CD1c-positive myeloid dendritic cell (primary cell): ENCODE measurements at regions not wholly inside any gene's neighbourhood (a gene's known extent, or its start where the extent isn't known, plus 50 kb on each side); places are given as distances from the start of the nearest gene placed in this dataset.
"Not testable (repeated sequence)": the region's sequence is repeated elsewhere in the genome, so short reads cannot be mapped to it uniquely, and the experiment has no call there.

Source experiments
- DNase-seq: peaks from one replicate; pipeline ENCODE4 v3.0.0-alpha.2; 2016; ENCODE audit errors: extremely low spot score

DNA sequence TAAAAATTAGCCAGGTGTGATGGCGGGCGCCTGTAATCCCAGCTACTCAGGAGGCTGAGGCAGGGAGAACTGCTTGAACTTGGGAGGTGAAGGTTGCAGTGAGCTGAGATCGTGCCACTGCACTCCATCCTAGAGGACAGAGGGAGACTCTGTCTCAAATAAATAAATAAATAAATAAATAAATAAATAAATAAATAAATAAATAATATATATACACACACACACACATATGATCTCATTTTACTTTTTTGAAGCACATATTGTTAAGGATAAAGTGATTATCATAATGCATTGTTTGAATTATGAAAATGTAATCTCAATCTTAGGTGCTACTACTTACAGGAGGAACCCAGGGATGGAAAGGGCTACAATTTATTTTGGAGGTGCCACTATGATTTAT lies 130.5 kb upstream of the PCDH7 start:
- not testable (repeated sequence) for DNase-seq

DNA sequence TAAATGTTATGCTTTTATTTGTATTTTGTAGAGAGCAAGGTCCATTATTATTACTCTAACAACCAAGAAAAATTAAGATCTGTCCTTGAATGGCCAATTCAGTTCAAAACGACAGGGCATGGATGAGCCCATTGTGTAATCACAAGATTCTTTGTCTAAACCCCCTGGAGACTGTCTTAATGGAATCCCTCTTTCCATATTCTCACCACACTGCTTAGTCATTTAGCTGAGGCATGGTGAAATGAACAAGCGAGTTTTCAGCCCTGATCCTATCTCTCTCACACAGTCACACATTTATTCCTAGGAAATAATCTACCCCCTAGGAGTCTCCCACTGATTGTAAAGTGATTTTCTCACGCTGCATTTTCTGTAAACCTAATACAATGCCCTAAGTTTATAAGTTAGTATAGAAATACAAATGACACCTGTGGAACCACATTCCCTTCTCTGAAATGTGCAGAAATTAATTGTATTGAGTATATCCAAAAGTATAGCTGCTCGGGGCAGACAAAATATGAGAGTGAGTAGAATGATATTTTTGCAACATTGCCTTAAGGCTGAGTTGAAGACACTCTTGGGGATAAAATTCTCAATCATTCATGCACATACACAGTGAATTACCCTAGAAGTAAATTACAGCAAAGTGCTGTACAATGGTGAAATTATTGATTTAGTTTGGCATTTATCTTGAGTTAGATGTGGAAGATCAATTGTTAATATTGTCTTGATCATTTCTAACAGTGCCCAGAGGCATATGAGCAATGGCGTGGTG lies 119.7 kb upstream of the PCDH7 start:
- DNase-seq = no peak

DNA sequence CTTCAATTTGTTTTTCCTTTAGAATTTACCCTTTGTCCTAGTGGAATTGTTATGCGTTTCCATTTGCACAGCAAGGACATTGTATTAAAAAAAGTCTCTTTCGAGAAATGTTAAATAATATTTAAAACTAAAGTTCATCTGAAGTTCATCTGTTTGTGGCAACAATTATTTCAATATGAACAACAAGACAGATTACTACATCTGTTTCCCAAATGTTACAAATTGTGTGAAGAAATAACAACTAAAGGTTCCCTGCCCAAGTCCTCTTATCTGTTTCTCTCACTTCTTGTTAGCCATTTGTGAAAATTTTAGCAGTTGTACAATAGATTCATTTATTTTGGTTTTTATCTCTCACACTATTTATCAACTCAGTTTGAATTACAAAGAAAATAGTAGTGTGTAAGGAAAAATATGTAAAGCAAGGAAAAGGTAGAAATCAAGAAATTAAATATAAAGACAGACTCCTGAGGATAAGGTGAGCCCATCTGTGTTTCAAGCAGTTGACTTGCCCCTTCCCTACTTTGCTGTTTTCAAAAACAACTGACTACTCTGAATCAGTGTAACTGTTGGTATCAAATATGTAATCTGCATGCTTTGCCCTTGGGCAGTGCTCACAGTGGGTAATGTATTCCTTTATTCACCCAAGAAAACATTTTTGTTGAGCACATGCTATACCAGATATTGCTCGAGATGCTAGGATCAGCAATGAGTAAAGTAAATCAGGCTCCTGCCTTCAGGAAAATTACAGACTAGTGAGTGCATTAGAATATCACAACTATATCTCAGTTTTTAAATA lies 118.9 kb upstream of the PCDH7 start:
- no peak for DNase-seq

DNA sequence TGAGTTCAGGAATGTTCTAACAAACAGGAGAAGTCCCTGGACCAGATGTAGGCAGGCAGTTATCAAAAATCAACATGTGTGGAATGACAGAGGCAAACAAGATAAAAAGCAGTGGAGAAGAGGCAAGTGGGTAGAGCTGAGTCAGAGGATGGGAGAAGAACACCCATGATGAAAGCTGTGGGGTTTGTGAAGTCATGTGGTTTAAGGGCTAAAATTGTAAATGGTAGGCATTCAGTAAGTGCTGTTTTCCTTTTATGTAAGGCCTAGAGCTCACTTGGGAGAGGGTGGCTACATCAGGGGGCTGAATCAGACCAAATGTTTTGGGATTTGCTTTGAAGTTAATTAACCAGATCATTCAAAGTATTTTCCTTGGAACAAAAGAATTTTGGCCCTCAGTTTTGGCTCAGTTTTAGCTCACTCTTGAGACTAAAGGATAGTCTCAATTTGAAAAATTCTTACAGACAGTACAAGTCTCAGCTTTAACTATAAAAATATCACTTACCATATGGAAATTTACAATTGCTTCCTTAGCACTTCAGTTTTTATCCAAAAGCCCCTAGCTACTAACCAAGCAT lies 114.5 kb upstream of the PCDH7 start:
- DNase-seq = no peak

DNA sequence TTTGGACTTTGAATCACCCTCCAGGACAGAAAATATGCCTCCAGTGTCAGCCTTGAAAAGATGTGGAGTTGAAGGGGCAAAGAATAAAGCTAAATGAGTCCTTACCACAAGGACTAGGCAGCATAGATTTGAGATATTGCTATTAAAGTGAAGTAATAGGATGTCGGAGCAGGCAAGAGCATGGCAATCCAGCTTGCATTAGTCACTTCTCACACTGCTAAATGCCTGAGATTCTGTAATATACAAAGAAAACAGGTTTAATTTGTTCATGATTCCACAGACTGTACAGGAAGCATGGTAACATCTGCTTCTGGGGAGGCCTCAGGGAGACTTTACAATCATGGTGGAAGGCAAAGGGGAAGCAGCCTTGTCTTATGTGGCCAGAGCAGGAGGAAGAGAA lies 109.8 kb upstream of the PCDH7 start:
- DNase-seq = no peak

DNA sequence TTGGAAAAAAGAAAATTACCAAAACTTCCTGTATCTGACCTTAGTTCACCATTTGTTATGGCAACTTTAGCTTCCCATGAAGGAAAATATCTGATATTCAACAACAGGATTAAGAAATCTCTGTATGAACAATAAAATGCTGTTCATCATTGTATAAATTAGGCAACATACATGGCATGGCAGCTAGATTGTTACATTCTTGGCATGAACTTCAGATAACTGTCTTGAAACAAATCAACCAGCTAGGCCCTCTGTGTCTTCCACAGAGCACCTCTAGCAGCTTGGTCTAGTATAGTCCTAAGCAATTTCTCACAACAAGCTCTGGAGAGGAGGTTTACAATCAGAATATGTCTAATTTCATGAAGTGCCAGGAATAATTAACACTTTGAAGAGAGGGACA lies 105.4 kb upstream of the PCDH7 start:
- no peak for DNase-seq

DNA sequence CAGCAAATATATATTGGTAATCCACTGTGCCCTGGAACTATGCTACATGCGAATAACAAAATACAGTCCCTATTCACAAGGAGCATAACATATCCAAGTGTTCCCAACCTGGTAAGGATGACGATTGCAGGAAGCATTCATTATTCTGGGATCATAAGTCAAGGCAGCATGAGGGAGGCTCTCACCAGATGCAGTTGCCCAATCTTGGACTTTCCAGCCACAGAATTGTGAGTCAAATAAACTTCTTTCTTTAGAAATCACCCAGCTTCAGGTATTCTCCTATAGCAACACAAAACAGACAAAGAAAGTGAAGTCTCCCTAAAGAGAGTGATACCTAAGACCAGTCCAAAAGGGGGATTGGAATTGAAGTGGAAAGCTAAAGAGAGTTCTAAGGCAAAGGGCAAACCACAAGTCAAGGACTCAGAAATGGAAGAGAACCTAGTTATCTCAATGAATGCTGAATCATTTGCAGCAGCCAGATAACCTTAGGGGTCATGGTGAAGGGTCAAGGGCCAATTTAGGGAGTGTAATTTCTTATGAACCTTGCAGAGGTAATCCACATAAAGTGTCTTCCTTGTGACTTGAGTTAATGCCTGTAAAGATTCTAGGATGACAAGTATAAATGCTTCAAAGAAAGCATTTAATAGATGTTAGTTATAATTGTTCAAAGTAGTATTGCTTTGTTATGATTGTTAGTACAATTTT lies 103.1 kb upstream of the PCDH7 start:
- no peak for DNase-seq

DNA sequence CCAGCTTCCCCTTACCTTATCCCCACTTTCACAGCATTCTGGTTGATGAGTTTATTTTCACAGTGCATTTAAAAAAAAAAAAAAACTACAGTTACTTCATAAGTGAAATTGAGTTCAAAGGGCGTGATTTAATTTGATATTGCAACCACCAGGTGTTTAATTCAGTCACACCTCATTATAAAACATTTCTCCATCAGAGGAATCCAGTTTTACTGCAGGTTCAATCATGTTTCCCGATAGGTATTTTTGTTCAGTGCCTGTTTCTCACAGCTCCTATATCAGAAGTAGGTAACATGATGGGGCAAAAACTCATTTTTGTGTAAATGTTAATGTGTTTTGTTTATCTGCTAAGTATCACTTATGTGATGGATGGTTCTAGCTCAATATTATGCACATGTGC lies 102.3 kb upstream of the PCDH7 start:
- DNase-seq = no peak

DNA sequence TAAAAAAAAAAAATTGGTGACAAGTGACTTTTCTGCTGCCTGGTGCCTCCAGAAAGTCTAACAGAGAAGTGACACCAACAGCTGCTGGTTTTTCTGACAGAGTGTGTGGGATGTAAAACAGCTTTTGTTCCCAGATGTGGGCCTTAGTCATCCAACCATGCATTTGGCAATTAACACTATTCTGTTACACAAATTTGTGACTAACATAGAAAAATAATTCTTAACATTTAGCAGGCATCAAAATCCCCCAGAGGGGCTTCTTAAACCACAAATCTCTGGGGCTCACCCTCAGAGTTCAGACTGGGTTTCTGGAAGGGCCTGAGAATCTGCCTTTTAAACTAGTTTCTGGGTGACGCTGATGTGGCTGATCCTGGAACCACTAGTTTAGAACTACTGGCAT lies 100.5 kb upstream of the PCDH7 start:
- DNase-seq = no peak

DNA sequence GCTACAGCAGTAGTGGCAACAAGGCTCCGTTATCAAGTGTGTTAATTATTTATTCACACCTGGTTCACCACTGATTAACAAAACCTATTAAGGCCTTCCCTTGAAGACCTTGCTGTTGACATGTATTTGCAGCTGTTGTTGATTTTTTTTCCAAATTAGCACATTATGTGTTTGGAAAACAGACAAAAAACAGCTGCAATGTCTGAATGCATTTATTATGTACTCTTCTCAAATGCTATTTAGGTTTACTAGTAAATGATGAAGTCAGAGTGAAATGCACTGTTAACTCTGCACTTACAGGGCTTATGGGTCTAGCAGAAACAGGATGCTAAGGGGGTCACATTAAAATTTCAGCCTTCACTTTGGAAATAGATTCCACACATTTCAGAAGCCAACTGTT lies 99.5 kb upstream of the PCDH7 start:
- DNase-seq = no peak

DNA sequence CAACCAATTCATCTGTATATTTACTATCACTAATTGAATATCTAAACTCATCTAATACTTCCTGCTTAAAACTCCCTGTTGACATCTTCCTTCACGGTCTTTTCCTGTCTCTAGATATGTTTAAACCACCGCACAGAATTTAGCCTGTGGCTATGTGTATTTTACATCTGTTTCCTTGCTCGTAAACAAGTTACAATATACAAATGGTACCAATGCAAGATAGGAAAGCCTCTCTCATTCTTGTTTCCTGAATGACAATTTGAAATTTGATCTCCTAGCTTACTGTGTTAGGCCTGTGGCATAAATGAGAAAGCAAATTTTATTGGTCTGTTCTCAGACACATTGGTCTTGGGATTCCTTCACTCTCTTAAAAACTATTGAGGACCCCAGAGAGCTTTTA lies 89.7 kb upstream of the PCDH7 start:
- no peak for DNase-seq

DNA sequence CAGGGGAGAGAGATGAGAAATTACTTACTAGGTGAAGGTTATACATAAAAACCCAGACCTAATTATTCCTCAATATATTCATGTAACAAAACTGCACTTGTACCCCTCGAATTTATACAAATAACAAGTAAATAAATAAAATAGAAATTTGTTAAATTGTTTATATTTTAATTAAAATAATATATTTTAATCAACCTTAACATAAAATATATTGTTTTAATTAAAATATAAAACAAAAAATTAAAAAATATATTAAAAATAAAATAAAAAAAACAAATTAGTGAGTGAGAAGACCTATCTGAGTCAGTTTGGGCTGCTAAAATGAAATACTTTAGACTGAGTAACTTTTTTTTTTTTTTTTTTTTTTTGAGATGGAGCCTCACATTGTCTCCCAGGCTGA lies 87.4 kb upstream of the PCDH7 start:
- DNase-seq = no peak

DNA sequence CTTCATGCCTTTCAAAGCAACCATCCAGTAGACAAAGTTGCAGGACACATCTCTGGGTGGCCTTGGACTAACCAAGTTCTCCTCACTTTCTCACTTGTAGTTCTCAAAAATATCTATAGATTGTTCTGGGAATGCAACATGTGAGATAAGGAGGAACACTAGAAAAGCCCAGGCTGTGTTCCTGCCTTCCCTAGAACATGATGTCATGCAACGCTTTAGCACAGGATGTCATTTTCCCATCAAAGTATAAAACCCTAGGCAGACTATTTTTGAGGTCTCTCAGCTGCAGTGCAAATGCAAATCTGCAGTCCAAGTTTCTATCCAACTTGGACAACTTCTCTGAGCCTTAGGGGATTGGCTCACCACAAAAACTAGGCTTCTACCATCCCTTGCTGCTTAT lies 78.8 kb upstream of the PCDH7 start:
- no peak for DNase-seq

DNA sequence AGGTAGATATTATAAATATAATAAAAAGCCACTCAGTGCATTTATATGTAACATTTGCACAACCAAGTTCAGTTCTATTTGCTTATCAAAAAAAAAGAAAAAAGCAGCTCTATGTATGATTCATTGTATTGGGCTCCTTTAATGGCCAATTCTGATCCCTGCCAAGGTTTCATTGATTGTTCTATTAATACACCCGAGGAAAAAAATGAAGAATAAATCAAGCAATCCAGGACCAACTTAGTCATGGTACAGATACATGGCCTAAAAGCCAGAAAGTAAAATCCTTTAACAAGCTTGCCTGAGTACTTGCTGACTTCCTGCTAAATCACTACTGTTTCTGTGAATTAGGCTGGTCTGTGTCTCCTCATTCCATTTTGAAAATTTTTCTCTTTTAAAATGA lies 77.6 kb upstream of the PCDH7 start:
- no peak for DNase-seq

DNA sequence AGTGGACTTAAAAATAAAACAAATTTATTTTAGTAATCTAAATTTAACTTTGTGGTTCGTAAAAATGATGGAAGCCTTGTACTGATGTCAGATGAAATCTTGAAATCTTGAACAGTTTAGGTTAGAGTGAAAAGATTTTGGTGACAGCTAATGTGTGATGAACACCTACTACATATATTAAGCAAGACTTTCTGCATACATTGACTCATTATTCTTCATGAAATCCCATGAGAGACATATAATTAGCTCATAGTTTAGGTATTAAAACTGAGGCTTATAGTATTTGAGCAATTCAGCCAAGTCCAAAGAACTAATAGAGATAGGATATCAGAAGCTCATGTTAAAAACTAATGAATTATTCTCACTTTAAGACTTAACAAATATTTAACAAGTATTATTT lies 66.9 kb upstream of the PCDH7 start:
- DNase-seq = no peak

DNA sequence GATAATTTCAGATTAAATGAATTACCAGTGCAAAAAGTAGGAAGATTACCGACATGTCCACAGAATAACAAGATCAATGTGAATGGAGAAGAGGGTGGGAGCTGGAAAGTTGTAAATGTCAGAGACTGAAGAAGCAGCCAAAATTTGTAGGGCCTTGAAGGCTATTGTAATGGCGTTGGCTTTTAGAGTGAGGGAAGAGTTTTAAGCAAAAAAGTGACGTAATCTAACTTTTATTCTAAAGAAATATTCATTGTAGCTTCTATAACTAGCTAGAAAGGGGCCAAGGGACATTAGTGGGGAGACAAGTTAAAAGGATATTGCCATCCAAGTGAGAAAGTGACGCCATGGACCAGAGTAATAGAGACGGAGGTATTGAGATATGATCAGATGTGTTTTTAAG lies 63.3 kb upstream of the PCDH7 start:
- no peak for DNase-seq

DNA sequence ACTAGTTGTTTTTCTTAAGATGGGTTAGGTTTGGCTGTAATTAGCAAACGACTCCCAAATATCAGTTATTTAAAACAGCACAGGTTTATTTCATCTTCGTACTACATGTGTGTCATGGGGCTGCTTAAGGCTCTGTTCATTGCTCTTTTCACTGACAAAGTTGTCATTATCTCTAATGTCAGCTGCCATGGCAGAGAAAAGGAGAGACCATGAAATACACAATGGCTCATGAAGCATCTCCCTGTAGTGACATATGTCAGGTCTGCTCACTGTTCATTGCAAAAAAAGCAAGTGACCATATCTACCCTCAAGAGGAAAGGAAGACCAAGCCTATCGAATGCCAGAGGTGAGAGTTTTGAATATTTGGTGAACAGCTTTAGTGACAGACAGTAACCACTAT lies 52.2 kb upstream of the PCDH7 start:
- no peak for DNase-seq

DNA sequence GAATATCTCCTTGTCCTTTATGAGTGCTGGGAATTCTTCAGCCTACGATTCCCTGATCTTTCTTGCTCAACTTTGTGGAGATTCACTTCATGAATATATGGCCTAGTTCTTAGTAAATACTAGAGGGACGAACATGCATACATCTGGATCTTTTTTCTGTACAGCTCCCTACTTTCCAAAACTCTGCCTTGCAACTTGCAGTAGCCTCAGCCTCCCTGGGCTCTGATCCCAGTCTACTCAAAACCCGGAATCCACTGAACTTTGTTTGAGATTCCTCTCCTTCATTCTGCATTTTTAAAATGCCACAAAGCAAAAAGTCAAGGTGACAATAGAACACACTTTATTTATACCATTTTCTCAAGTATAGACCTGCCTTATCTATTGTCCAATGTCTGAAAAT lies 50.0 kb upstream of the PCDH7 start:
- DNase-seq = no peak
